Activated gamma-delta T cell treated with Interleukin-2 at 50 U/mL for 16 hours (primary cell): ENCODE measurements at regions not wholly inside any gene's neighbourhood (a gene's known extent, or its start where the extent isn't known, plus 50 kb on each side); places are given as distances from the start of the nearest gene placed in this dataset.
"Not testable (repeated sequence)": the region's sequence is repeated elsewhere in the genome, so short reads cannot be mapped to it uniquely, and the experiment has no call there.

Experiments
- DNase-seq: peaks from one replicate; pipeline ENCODE4 v3.0.0-alpha.2; 2020

GRCh38 chr7:69189406-69189805, 408.9 kb upstream of the AUTS2 start:
- no peak for DNase-seq

- no peak for DNase-seq
Observed at GRCh38 chr7:69190025-69190424, 408.2 kb upstream of the AUTS2 start.

DNA sequence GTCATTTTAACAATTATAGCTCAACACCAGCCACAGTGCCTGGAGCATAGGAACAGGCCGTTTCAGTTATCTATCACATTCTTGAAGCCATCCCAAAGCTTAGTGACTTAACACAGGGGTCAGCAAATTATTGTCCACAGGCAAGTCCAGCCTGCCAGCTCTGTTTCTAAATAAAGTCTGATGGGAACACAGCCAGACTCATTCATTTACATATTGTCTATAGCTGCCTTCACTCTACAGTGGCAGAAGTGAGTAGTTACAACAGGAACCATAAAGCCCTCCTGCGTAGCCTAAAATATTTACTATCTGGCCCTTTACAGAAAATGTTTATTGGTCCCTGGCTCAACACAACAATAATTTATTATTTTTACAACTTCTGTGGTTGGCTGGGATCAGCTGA, 407.5 kb upstream of the AUTS2 start:
- no peak for DNase-seq

- no peak for DNase-seq
Observed at GRCh38 chr7:69192134-69192533, 406.1 kb upstream of the AUTS2 start.

DNA sequence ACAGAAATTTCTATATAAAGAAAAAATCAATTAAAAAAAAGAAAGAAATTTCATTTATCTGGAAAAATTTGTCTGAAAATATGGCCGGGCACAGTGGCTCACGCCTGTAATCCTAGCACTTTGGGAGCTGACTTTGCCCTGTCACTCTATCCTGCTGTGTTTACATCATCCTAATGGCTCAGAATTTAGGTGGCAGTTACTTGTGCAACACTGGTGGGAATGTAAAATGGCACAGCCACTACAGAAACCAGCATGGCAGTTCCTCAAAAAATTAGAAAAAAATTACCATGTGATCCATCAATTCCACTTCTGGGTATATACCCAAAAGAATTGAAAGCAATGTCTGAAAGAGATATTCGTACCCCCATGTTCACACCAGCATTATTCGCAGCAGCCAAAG, 405.2 kb upstream of the AUTS2 start:
- no peak for DNase-seq

- no peak for DNase-seq
Observed at GRCh38 chr7:69196593-69196992, 401.7 kb upstream of the AUTS2 start.

GRCh38 chr7:69198250-69198649, 400.0 kb upstream of the AUTS2 start:
- DNase-seq, result no peak

- no peak for DNase-seq
Observed at GRCh38 chr7:69199041-69199440, 399.2 kb upstream of the AUTS2 start.

- no peak for DNase-seq
Observed at GRCh38 chr7:69199661-69200060, 398.6 kb upstream of the AUTS2 start.

DNA sequence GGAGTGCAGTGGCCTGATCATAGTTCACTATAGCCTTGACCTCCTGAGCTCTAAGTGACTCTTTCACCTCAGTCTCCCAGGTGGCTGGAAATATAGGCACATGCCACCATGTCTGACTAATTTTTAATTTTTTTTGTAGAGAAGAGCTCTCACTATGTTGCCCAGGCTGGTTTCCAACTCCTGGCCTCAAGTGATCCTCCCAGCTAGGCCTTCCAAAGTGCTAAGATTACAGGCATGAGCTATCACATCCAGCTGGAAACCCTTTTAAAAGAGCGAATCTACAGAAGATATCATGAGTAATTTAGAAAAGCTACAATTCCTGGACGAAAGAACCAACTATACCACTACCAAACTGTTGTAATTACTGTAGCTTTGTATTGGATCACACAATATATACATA, 394.4 kb upstream of the AUTS2 start:
- no peak for DNase-seq

GRCh38 chr7:69204943-69205342, 393.3 kb upstream of the AUTS2 start:
- no peak for DNase-seq

- no peak for DNase-seq
Observed at GRCh38 chr7:69205581-69205980, 392.7 kb upstream of the AUTS2 start.

DNA sequence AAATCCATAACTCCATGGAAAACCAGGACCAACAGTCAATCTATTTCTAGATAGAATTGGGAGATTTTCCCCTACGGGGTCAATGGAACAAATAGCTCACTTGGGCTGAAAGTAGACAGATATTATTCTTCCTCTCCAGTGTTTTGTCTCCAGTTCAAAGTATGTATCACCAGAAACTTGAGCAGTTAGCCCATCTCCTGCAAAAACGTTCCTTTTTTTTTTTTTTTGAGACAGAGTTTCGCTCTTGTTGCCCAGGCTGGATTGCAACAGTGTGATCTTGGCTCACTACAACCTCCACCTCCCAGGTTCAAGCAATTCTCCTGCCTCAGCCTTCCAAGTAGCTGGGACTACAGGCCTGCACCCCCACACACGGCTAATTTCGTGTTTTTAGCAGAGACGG, 390.0 kb upstream of the AUTS2 start:
- DNase-seq, result no peak

- DNase-seq, result no peak
Observed at GRCh38 chr7:69208848-69209247, 389.4 kb upstream of the AUTS2 start.

DNA sequence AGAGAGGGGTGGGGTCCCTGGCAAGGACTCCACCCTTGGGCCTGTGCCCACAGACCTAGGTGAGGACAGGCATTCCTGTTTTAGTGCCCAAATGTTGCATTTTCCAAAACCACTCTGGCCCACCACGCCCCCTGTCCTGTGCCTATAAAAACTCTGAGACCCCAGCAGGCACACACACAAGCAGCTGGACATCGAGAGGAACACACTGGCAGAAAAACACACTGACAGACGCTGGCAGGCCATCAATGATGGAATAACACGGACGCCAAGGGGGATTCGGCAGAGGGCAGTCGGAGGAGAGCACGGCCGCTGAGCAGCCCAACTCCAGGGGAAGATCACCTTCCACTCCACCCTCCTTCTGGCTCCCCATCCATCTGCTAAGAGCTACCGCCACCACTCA, 386.9 kb upstream of the AUTS2 start:
- DNase-seq, result no peak

GRCh38 chr7:69211739-69212138, 386.5 kb upstream of the AUTS2 start:
- no peak for DNase-seq

GRCh38 chr7:69213878-69214277, 384.4 kb upstream of the AUTS2 start:
- no peak for DNase-seq

GRCh38 chr7:69215516-69215915, 382.8 kb upstream of the AUTS2 start:
- DNase-seq, result not testable (repeated sequence)

DNA sequence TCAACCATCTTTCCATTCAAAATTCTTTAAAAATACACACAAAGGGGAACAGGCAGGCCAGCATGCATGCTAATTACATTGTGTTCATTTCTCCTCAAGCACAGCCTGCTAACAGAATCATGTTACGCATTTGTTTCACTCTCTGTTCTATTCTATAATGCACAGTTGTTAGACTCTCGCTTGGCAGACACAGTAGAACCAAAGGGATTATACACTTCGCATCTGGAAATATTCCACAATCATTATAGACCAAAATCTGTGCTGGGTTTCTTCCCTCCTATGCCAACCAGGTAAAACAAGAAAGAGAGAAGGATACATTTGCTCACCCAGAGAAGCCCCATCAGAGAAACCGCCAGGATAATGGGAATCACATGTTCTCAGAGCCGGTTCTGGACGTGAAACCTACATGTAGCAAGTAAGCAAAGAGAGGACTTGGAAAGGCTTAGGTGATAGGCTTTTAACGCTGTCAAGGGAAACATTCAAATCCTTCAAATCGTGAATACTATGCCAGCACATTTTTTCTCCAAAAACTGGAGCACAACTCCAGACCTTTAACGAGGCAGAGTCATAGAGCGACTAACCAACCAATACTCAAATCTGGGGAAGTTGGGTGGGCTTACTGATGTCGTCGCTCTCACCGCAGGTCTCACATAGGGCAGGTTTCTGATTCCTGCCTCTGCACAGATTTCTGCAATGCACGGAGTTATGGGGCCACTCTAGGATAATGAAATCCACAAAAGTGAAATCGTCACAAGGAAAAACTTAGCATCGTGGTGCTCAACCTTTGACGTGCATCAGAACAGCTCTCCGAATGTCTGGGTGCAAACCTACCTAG, 380.5 kb upstream of the AUTS2 start:
- no peak for DNase-seq

GRCh38 chr7:69218576-69218975, 379.7 kb upstream of the AUTS2 start:
- DNase-seq, result no peak

DNA sequence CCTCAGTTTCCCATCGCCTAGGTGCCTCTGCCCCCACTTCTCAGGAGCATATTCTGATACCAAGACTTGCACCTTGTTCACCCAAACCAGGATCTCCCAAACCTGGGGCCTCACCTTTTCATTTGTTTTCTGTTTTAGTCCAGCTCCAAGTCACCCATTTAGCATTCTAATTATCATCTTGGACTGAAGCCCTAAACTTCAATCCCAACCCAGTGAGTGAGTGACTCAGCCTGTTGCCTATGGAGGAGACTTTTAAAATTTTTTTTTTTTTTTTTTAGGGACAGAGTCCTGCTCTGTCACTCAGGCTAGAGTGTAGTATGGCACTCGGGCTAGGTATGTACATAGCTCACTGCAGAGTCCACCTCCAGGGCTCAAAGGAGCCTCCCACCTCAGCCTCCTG, 378.9 kb upstream of the AUTS2 start:
- no peak for DNase-seq

- no peak for DNase-seq
Observed at GRCh38 chr7:69225259-69225943, 372.9 kb upstream of the AUTS2 start.

- DNase-seq, result no peak
Observed at GRCh38 chr7:69228212-69228811, 370.0 kb upstream of the AUTS2 start.
